ENCODE measurements at regions not wholly inside any gene's neighbourhood (a gene's known extent, or its start where the extent isn't known, plus 50 kb on each side); places are given as distances from the start of the nearest gene placed in this dataset.

DNA sequence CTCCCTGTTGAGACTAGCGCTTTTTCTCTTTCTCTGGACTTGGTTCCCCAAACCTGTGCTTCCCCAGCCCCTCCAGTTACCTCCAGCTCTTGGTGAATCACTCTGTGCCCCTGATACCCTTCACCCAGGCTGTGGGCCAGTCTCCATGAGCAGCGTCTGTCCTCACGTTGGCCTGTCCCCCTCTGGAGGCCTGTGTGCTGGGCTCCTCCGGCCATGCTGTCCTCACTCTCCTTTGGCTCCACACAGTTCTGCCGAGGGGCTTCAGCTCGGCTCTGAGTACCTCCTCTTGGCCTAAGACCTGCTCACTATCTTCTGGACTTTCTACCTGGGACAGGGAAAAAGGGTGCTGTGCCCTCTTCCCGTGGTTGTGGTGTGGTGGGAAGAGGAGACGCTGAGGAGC lies 140.2 kb upstream of the TNS3 start:
- no peak overlapping the region for H3K23ac ChIP-seq (ENCODE audit: insufficient read length)
- H3K4ac ChIP-seq (replicated peaks; ENCODE audit: insufficient read length, low read depth, low read length): no peak overlapping the region
- H3K4me2 ChIP-seq (ENCODE audit: insufficient read depth in 1 of 2, low read depth in 2 of 2, low read length in 2 of 2): no peak overlapping the region
- H2BK15ac ChIP-seq (ENCODE audit: low read length): peak overlapping the region; percentile 83; the same call in 1 of the 2 replicates
- no peak overlapping the region for H3K56ac ChIP-seq (replicated peaks; ENCODE audit: insufficient read length, low read depth, low read length)
- H2AFZ ChIP-seq (ENCODE audit: low read length): no peak overlapping the region
- 86% methylated on average over 8 of the region's 8 CpGs; no CpG with 5 or more reads in 1 of the 2 experiments for WGBS, 2 experiments (ENCODE audit: extremely low coverage in 1 of 2, insufficient coverage in 1 of 2, insufficient read length in 1 of 2, insufficient replicate concordance in 2 of 2, low coverage in 1 of 2, low lambda C conversion rate in 2 of 2, missing lambda C conversion rate in 1 of 2)
- DNase-seq (ENCODE audit: low read depth in 1 of 2, low spot score in 2 of 2): no peak
- POLR2A ChIA-PET (ENCODE audit: partially characterized antibody): no interaction called here
- no peak overlapping the region for H3K18ac ChIP-seq (ENCODE audit: extremely low read depth, low read length)
- H2BK5ac ChIP-seq (ENCODE audit: low read depth, low read length): no peak overlapping the region
- H3K4me1 ChIP-seq (replicated peaks in 1 of 4; ENCODE audit: control insufficient read depth in 3 of 4, insufficient read depth in 4 of 4, low read length in 3 of 4): peaks cover 0 to 14% (median 7%) of the 10 kb centered on the region in 4 experiments; a peak in 6 of 7 replicates
- no peak overlapping the region for H3K9ac ChIP-seq (replicated peaks in 1 of 4; ENCODE audit: extremely low read depth in 1 of 4, low read depth in 3 of 4, low read length in 3 of 4)
- no peaks in the 10 kb centered on the region for H3K9me3 ChIP-seq (ENCODE audit: insufficient read depth in 2 of 2, low read depth in 1 of 2, low read length in 1 of 2)
- no peaks in the 10 kb centered on the region for H4K20me1 ChIP-seq (replicated peaks in 1 of 2; ENCODE audit: control insufficient read depth in 1 of 2, insufficient read depth in 2 of 2, low read length in 2 of 2)
- peak overlapping the region; percentile 19; the same call in 1 of the 2 replicates for H2BK12ac ChIP-seq (ENCODE audit: low read depth, low read length)
- TF ChIP-seq GABPA (IDR thresholded peaks at IDR 0.05; ENCODE audit: borderline replicate concordance, insufficient read depth, low read length) (no peak), TEAD4 (IDR thresholded peaks at IDR 0.05; ENCODE audit: low read depth, low read length) (no peak), JUND (IDR thresholded peaks at IDR 0.05; ENCODE audit: low read length) (no peak)
- TF ChIP-seq, protein P1, sequence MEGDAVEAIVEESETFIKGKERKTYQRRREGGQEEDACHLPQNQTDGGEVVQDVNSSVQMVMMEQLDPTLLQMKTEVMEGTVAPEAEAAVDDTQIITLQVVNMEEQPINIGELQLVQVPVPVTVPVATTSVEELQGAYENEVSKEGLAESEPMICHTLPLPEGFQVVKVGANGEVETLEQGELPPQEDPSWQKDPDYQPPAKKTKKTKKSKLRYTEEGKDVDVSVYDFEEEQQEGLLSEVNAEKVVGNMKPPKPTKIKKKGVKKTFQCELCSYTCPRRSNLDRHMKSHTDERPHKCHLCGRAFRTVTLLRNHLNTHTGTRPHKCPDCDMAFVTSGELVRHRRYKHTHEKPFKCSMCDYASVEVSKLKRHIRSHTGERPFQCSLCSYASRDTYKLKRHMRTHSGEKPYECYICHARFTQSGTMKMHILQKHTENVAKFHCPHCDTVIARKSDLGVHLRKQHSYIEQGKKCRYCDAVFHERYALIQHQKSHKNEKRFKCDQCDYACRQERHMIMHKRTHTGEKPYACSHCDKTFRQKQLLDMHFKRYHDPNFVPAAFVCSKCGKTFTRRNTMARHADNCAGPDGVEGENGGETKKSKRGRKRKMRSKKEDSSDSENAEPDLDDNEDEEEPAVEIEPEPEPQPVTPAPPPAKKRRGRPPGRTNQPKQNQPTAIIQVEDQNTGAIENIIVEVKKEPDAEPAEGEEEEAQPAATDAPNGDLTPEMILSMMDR (IDR thresholded peaks at IDR 0.05; ENCODE audit: control extremely low read depth in 1 of 3, insufficient read depth in 1 of 3, low read depth in 1 of 3, low read length in 3 of 3): no peak
- H3K79me2 ChIP-seq (ENCODE audit: control insufficient read depth in 1 of 2, insufficient read depth in 2 of 2, low read length in 2 of 2): no peaks in the 10 kb centered on the region
- H3K4me3 ChIP-seq (ENCODE audit: extremely low read depth in 1 of 4, insufficient read depth in 2 of 4, low read depth in 3 of 4, low read length in 4 of 4): no peak overlapping the region
- H4K91ac ChIP-seq (replicated peaks; ENCODE audit: insufficient read length, low read length): no peak overlapping the region
- H3K23me2 ChIP-seq (ENCODE audit: low read depth, low read length): no peaks in the 10 kb centered on the region
- no peak overlapping the region for H4K5ac ChIP-seq (ENCODE audit: insufficient read length, low read depth, low read length)
- H4K8ac ChIP-seq (ENCODE audit: extremely low read depth, insufficient read depth, low read length): no peak overlapping the region
- CTCF ChIA-PET (ENCODE audit: partially characterized antibody): interaction anchor here (0.9 kb wide), 1 partner anchor 13 kb away, joined by 5 read pairs; no protein-coding TSS in a partner anchor
- no peak overlapping the region for H3K14ac ChIP-seq (ENCODE audit: insufficient read length)
- H2BK120ac ChIP-seq (replicated peaks; ENCODE audit: low read depth, low read length): no peak overlapping the region
- no peak overlapping the region for H2AK5ac ChIP-seq (ENCODE audit: low read depth, low read length)
- H3K27me3 ChIP-seq (replicated peaks in 1 of 4; ENCODE audit: control insufficient read depth in 3 of 4, extremely low read depth in 1 of 4, insufficient read depth in 3 of 4, low read length in 3 of 4): no peaks in the 10 kb centered on the region
- H2BK20ac ChIP-seq (ENCODE audit: low read length): no peak overlapping the region
- H3K27ac ChIP-seq (ENCODE audit: low read depth, low read length): no peak overlapping the region
- no peaks in the 10 kb centered on the region for H3K36me3 ChIP-seq (ENCODE audit: control insufficient read depth in 2 of 4, insufficient read depth in 4 of 4, low read length in 3 of 4)
- no peak for FAIRE-seq
- H3K79me1 ChIP-seq (ENCODE audit: low read depth, low read length): no peaks in the 10 kb centered on the region
